K562 (cell line): ENCODE measurements at regions not wholly inside any gene's neighbourhood (a gene's known extent, or its start where the extent isn't known, plus 50 kb on each side); places are given as distances from the start of the nearest gene placed in this dataset.

Source experiments
- ATAC-seq: fragments of 200-7000 bp; cut with Tn5 transposase; 3 replicates; pipeline ENCODE4 v1.9.1; 2020; ENCODE audit warnings: moderate library complexity
- BruUV-seq: library from RNA; stranded (reverse); fragments of 400-500 nt; replicated peaks from 2 replicates; lab custom pipeline; 2021; lab: Mats Ljungman, UMichigan
- CTCF ChIA-PET: fragments of 300-600 bp; formaldehyde crosslinking; extraction: SDS; loops from one replicate; lab custom pipeline; 2021; ENCODE audit warnings: low intra/inter-chr PET ratio; lab: Yijun Ruan, JAX
- POLR2A ChIA-PET: fragments of 300-600, 350-650 bp; sonication (Branson Sonifier 250); formaldehyde crosslinking; extraction: SDS; loops from one replicate; lab custom pipeline; 2021; ENCODE audit warnings: antibody characterized with exemption, inconsistent platforms; lab: Yijun Ruan, JAX
- DNase-seq, 4 experiments: peaks; one replicate each; pipeline versions ENCODE4 v3.0.0 to v3.0.0-alpha.2; 2011 to 2018; ENCODE audit warnings: low spot score in 3 of 4, mixed read lengths in 3 of 4; ENCODE audit errors: extremely low read depth in 1 of 4
- FAIRE-seq: peaks from 2 replicates; lab custom pipeline; 2011; peaks lifted over from hg19 to GRCh38; lab: Jason Lieb, UNC
- H2AFZ ChIP-seq: 2 replicates; pipeline ENCODE4 v1.6.0; 2011; ENCODE audit warnings: low read depth, low read length, control low read depth, inconsistent platforms
- H3K27ac ChIP-seq: fragments of 200-600 bp; 3 replicates; pipeline ENCODE4 v1.8.0; 2011; ENCODE audit warnings: low read depth, mild to moderate bottlenecking, control low read depth, inconsistent platforms, low read length, moderate library complexity, mixed read lengths; ENCODE audit errors: extremely low read depth
- H3K27me3 ChIP-seq, 2 experiments: fragments of 300-600 bp in 1 of 2; 2 replicates in 1 of 2; 3 replicates in 1 of 2; pipeline versions ENCODE4 v1.6.0 to v1.8.0; 2011; ENCODE audit warnings: inconsistent platforms in 2 of 2, low read length in 2 of 2, mild to moderate bottlenecking in 1 of 2, mixed read lengths in 1 of 2, moderate library complexity in 1 of 2; ENCODE audit not compliant: control insufficient read depth in 2 of 2, insufficient read depth in 2 of 2
- H3K36me3 ChIP-seq: fragments of 300-600 bp; 3 replicates; pipeline ENCODE4 v1.8.0; 2011; ENCODE audit warnings: mild to moderate bottlenecking, low read length, inconsistent platforms; ENCODE audit not compliant: control insufficient read depth, insufficient read depth
- H3K4me1 ChIP-seq, 2 experiments: fragments of 200-600 bp in 1 of 2; replicated peaks in 1 of 2; 2 replicates in 1 of 2; 3 replicates in 1 of 2; pipeline versions ENCODE4 v1.5.1 to v1.8.0; 2011; ENCODE audit warnings: inconsistent platforms in 2 of 2, low read length in 2 of 2, mild to moderate bottlenecking in 1 of 2, mixed read lengths in 1 of 2, moderate library complexity in 1 of 2; ENCODE audit not compliant: control insufficient read depth in 2 of 2, insufficient read depth in 2 of 2
- H3K4me2 ChIP-seq: 2 replicates; pipeline ENCODE4 v1.6.1; 2011; ENCODE audit warnings: low read length, control low read depth, inconsistent platforms, mixed read lengths; ENCODE audit not compliant: insufficient read depth
- H3K4me3 ChIP-seq: fragments of 200-600 bp; sonication (generic), shearing (Covaris generic); 2 replicates; pipeline ENCODE4 v1.5.1; 2016; ENCODE audit warnings: control low read depth, inconsistent platforms
- H3K79me2 ChIP-seq: fragments of 200-600 bp; 3 replicates; pipeline ENCODE4 v1.8.0; 2011; ENCODE audit warnings: low read length, inconsistent platforms; ENCODE audit not compliant: control insufficient read depth, insufficient read depth
- H3K9ac ChIP-seq, 2 experiments: 2 replicates each; pipeline versions ENCODE4 v1.6.0 to v1.6.1; 2011; ENCODE audit warnings: low read depth in 2 of 2, low read length in 2 of 2, control low read depth in 1 of 2, inconsistent platforms in 1 of 2, mild to moderate bottlenecking in 1 of 2, mixed read lengths in 1 of 2; ENCODE audit not compliant: insufficient read depth in 1 of 2
- H3K9me1 ChIP-seq: one replicate; pipeline ENCODE4 v1.6.0; 2011; ENCODE audit warnings: inconsistent platforms, mild to moderate bottlenecking, low read length, moderate library complexity; ENCODE audit not compliant: control insufficient read depth, insufficient read depth
- H3K9me3 ChIP-seq: replicated peaks from 2 replicates; pipeline ENCODE4 v1.5.1; 2011; ENCODE audit warnings: low read depth, low read length, inconsistent platforms; ENCODE audit not compliant: control insufficient read depth, insufficient read depth
- H4K20me1 ChIP-seq: replicated peaks from 2 replicates; pipeline ENCODE4 v1.6.1; 2011; ENCODE audit warnings: low read length, inconsistent platforms, mixed read lengths; ENCODE audit not compliant: control insufficient read depth, insufficient read depth
- ASH1L ChIP-seq: fragments of 450-650 bp; IDR thresholded peaks from 2 replicates; pipeline ENCODE4 v1.6.1; 2018; ENCODE audit warnings: borderline replicate concordance, mild to moderate bottlenecking, low read depth; ENCODE audit not compliant: partially characterized antibody
- CCNT2 ChIP-seq: IDR thresholded peaks from 2 replicates; pipeline ENCODE4 v1.6.1; 2011; ENCODE audit warnings: borderline replicate concordance, low read depth, mild to moderate bottlenecking, moderate library complexity, mixed read lengths, low read length; ENCODE audit not compliant: insufficient read length; ENCODE audit errors: extremely low read depth
- GATAD2A ChIP-seq: fragments of 450-650 bp; IDR thresholded peaks from 2 replicates; pipeline ENCODE4 v1.6.1; 2017
- HMG20B ChIP-seq: fragments of 250-450 bp; sonication (Bioruptor Pico); IDR thresholded peaks from 2 replicates; pipeline ENCODE4 v1.5.0; 2021; ENCODE audit warnings: mild to moderate bottlenecking
- JUN ChIP-seq, 2 experiments: sonication (generic) in 1 of 2; formaldehyde crosslinking in 1 of 2; IDR thresholded peaks; 2 replicates each; pipeline versions ENCODE4 v1.6.1 to v1.8.0; 2012 to 2022; ENCODE audit warnings: borderline replicate concordance in 2 of 2, mild to moderate bottlenecking in 2 of 2, improper control_type of control experiment in 1 of 2, low read depth in 1 of 2, low read length in 1 of 2, missing genetic modification reagents in 1 of 2
- KLF1 ChIP-seq: fragments of 450-650 bp; IDR thresholded peaks from 2 replicates; pipeline ENCODE4 v1.6.1; 2016; ENCODE audit warnings: missing genetic modification characterization, missing compliant biosample characterization
- MYC ChIP-seq, 2 experiments: fragments of 250-450 bp in 1 of 2; sonication (Bioruptor Pico) in 1 of 2; IDR thresholded peaks; 2 replicates each; pipeline versions ENCODE4 v1.5.1 to v1.6.1; 2012 to 2021; ENCODE audit warnings: low read depth in 2 of 2, borderline replicate concordance in 1 of 2, improper control_type of control experiment in 1 of 2, low read length in 1 of 2, mild to moderate bottlenecking in 1 of 2, moderate library complexity in 1 of 2
- NR2F6 ChIP-seq: fragments of 450-650 bp; formaldehyde crosslinking; IDR thresholded peaks from 2 replicates; pipeline ENCODE4 v1.4.0; 2020; ENCODE audit warnings: mild to moderate bottlenecking
- SIN3B ChIP-seq: fragments of 450-650 bp; IDR thresholded peaks from 2 replicates; pipeline ENCODE4 v1.6.1; 2017; ENCODE audit warnings: low read depth, mild to moderate bottlenecking, moderate library complexity
- SMAD3 ChIP-seq: fragments of 450-650 bp; formaldehyde crosslinking; conservative IDR thresholded peaks from 2 replicates; pipeline ENCODE4 v1.4.0; 2020; ENCODE audit warnings: mild to moderate bottlenecking
- U2AF1 ChIP-seq: fragments of 200-400 bp; formaldehyde crosslinking; optimal IDR thresholded peaks from 2 replicates; pipeline ENCODE3; 2017; ENCODE audit warnings: mild to moderate bottlenecking, low read depth, low read length, moderate library complexity
- ZFX ChIP-seq: sonication (generic); formaldehyde crosslinking; IDR thresholded peaks from 2 replicates; pipeline ENCODE4 v1.8.0; 2022; ENCODE audit warnings: mild to moderate bottlenecking, missing genetic modification reagents, moderate library complexity
- ZNF239 ChIP-seq: fragments of 250-450 bp; sonication (Bioruptor Pico); IDR thresholded peaks from 2 replicates; pipeline ENCODE4 v1.4.0; 2020; ENCODE audit warnings: mild to moderate bottlenecking
- ZNF561 ChIP-seq: fragments of 450-650 bp; formaldehyde crosslinking; conservative IDR thresholded peaks from 2 replicates; pipeline ENCODE4 v1.4.0; 2020; ENCODE audit warnings: mild to moderate bottlenecking, moderate library complexity
- in situ Hi-C: fragments of 300-500 bp; cut with MboI; formaldehyde crosslinking; loops from 4 replicates; pipeline ENCODE4 v1.15.0; 2018; ENCODE audit warnings: inconsistent platforms, mixed read lengths
- intact Hi-C: fragments of 100-400 bp; cut with micrococcal nuclease; formaldehyde crosslinking; loops from 2 replicates; pipeline ENCODE4 v1.14.2; 2022
- TF ChIP-seq, protein P1 (sequence below): fragments of 450-650 bp; formaldehyde crosslinking; IDR thresholded peaks from 2 replicates; pipeline ENCODE4 v1.4.0; 2020; ENCODE audit warnings: mild to moderate bottlenecking, moderate library complexity
- TF ChIP-seq, protein P2 (sequence below): fragments of 250-450 bp; sonication (Bioruptor Pico); IDR thresholded peaks from 2 replicates; pipeline ENCODE4 v1.4.0; 2020
- TF ChIP-seq, protein P3 (sequence below), 2 experiments: fragments of 450-650 bp; conservative IDR thresholded peaks; 2 replicates each; pipeline ENCODE4 v1.6.1; 2017; ENCODE audit warnings: mild to moderate bottlenecking in 2 of 2, moderate library complexity in 2 of 2
- TF ChIP-seq, protein P4 (sequence below): conservative IDR thresholded peaks from 2 replicates; pipeline ENCODE4 v1.6.1; 2011; ENCODE audit warnings: low read depth, mild to moderate bottlenecking, low read length; ENCODE audit not compliant: control insufficient read depth

DNA sequence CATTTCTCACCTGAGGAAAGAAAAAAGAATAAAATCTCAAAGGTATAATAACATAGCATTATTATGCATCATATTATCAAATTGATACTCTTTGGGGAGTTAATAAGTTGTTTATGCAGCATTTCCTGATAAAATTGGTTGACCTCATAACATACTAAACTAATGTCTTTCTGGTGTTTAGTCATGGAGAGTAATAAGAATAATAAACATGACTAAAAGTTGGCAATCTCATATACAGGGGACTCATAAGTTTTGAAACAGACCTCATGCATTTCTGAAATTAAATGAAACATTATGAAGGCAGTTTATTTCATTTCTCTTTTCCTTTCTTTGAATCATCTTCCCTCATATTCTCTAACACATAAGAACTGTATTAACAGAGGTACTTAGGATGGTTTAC is 60.5 kb upstream of the PRDM1 start:
- FAIRE-seq (no peak), DNase-seq (no peak), ATAC-seq (no peak)
- Histone ChIP-seq H2AFZ (no peak overlapping the region), H3K79me2 (no peaks in the 10 kb centered on the region), H3K4me3 (no peak overlapping the region), H3K36me3 (no peaks in the 10 kb centered on the region), H3K9me3 (no peaks in the 10 kb centered on the region; the same call in 1 of the 2 replicates), H3K9ac (no peak overlapping the region), H3K9me1 (no peaks in the 10 kb centered on the region), H3K27ac (no peak overlapping the region), H3K4me2 (no peak overlapping the region), H4K20me1 (no peaks in the 10 kb centered on the region), H3K4me1 (no peaks in the 10 kb centered on the region), H3K27me3 (peaks cover 15 to 18% of the 10 kb centered on the region in 2 experiments; a peak in 4 of 5 replicates)
- TF ChIP-seq ZNF239 (CRISPR knock-in tag), result no peak
- no peak for TF ChIP-seq SIN3B
- no peak for TF ChIP-seq ZNF561
- TF ChIP-seq U2AF1, result no peak
- TF ChIP-seq, protein P1, sequence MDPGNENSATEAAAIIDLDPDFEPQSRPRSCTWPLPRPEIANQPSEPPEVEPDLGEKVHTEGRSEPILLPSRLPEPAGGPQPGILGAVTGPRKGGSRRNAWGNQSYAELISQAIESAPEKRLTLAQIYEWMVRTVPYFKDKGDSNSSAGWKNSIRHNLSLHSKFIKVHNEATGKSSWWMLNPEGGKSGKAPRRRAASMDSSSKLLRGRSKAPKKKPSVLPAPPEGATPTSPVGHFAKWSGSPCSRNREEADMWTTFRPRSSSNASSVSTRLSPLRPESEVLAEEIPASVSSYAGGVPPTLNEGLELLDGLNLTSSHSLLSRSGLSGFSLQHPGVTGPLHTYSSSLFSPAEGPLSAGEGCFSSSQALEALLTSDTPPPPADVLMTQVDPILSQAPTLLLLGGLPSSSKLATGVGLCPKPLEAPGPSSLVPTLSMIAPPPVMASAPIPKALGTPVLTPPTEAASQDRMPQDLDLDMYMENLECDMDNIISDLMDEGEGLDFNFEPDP (CRISPR knock-in tag), result no peak
- no peak for TF ChIP-seq MYC (IDR thresholded peaks at IDR 0.05; ENCODE audit: low read depth, low read length)
- no peak for TF ChIP-seq MYC (CRISPR knock-in tag; IDR thresholded peaks at IDR 0.05; ENCODE audit: borderline replicate concordance, low read depth)
- TF ChIP-seq CCNT2, result no peak
- TF ChIP-seq, protein P2, sequence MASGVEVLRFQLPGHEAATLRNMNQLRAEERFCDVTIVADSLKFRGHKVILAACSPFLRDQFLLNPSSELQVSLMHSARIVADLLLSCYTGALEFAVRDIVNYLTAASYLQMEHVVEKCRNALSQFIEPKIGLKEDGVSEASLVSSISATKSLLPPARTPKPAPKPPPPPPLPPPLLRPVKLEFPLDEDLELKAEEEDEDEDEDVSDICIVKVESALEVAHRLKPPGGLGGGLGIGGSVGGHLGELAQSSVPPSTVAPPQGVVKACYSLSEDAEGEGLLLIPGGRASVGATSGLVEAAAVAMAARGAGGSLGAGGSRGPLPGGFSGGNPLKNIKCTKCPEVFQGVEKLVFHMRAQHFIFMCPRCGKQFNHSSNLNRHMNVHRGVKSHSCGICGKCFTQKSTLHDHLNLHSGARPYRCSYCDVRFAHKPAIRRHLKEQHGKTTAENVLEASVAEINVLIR (CRISPR knock-in tag), result no peak
- TF ChIP-seq, protein P3, sequence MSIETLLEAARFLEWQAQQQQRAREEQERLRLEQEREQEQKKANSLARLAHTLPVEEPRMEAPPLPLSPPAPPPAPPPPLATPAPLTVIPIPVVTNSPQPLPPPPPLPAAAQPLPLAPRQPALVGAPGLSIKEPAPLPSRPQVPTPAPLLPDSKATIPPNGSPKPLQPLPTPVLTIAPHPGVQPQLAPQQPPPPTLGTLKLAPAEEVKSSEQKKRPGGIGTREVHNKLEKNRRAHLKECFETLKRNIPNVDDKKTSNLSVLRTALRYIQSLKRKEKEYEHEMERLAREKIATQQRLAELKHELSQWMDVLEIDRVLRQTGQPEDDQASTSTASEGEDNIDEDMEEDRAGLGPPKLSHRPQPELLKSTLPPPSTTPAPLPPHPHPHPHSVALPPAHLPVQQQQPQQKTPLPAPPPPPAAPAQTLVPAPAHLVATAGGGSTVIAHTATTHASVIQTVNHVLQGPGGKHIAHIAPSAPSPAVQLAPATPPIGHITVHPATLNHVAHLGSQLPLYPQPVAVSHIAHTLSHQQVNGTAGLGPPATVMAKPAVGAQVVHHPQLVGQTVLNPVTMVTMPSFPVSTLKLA (conservative IDR thresholded peaks at IDR 0.05), result no peak
- TF ChIP-seq JUN (IDR thresholded peaks at IDR 0.05; ENCODE audit: borderline replicate concordance, low read depth, low read length), result no peak
- no peak for TF ChIP-seq JUN (CRISPR knock-in tag; IDR thresholded peaks at IDR 0.05; ENCODE audit: borderline replicate concordance)
- no peak for TF ChIP-seq SMAD3 (CRISPR knock-in tag)
- TF ChIP-seq, protein P4, sequence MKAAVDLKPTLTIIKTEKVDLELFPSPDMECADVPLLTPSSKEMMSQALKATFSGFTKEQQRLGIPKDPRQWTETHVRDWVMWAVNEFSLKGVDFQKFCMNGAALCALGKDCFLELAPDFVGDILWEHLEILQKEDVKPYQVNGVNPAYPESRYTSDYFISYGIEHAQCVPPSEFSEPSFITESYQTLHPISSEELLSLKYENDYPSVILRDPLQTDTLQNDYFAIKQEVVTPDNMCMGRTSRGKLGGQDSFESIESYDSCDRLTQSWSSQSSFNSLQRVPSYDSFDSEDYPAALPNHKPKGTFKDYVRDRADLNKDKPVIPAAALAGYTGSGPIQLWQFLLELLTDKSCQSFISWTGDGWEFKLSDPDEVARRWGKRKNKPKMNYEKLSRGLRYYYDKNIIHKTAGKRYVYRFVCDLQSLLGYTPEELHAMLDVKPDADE, result no peak
- TF ChIP-seq GATAD2A, result no peak
- no peak for TF ChIP-seq NR2F6
- no peak for TF ChIP-seq KLF1 (tag)
- no peak for TF ChIP-seq ZFX (CRISPR knock-in tag)
- no peak for TF ChIP-seq HMG20B (CRISPR knock-in tag)
- TF ChIP-seq ASH1L, result no peak
- BruUV-seq, result no TSS peak
- in situ Hi-C loops (no loop called here), intact Hi-C loops (no loop called here)
- POLR2A ChIA-PET, result no interaction called here
- CTCF ChIA-PET, result no interaction called here
